K562 (cell line): ENCODE measurements at regions not wholly inside any gene's neighbourhood (a gene's known extent, or its start where the extent isn't known, plus 50 kb on each side); places are given as distances from the start of the nearest gene placed in this dataset.

Source experiments
- CUX1 ChIP-seq: fragments of 200-800 bp; sonication (Bioruptor generic); IDR thresholded peaks from 2 replicates; pipeline ENCODE4 v1.6.1; 2016; ENCODE audit warnings: missing genetic modification characterization, missing compliant biosample characterization
- HIVEP1 ChIP-seq: fragments of 250-450 bp; sonication (Bioruptor Pico); IDR thresholded peaks from 2 replicates; pipeline ENCODE4 v1.4.0; 2020; ENCODE audit warnings: mild to moderate bottlenecking
- MBD1 ChIP-seq: fragments of 250-450 bp; sonication (Bioruptor Pico); IDR thresholded peaks from 2 replicates; pipeline ENCODE4 v1.8.0; 2022; ENCODE audit warnings: inconsistent platforms
- MTA1 ChIP-seq: fragments of 450-650 bp; IDR thresholded peaks from 2 replicates; pipeline ENCODE4 v1.6.1; 2017; ENCODE audit warnings: borderline replicate concordance
- MXI1 ChIP-seq: IDR thresholded peaks from 2 replicates; pipeline ENCODE4 v1.6.1; 2011; ENCODE audit warnings: low read depth, mild to moderate bottlenecking, improper control_type of control experiment, low read length
- NCOA1 ChIP-seq: fragments of 450-650 bp; IDR thresholded peaks from 2 replicates; pipeline ENCODE4 v1.6.1; 2016; ENCODE audit warnings: low read depth
- RBBP5 ChIP-seq: fragments of 200-600 bp; sonication (generic); IDR thresholded peaks from 2 replicates; pipeline ENCODE4 v1.6.1; 2012; ENCODE audit warnings: borderline replicate concordance, mild to moderate bottlenecking, low read length, control low read depth, inconsistent platforms; ENCODE audit not compliant: insufficient read depth, poor library complexity, severe bottlenecking
- SMC3 ChIP-seq: conservative IDR thresholded peaks from 2 replicates; pipeline ENCODE4 v1.6.1; 2011; ENCODE audit warnings: low read depth, low read length, improper control_type of control experiment; ENCODE audit not compliant: insufficient read depth
- U2AF2 ChIP-seq: fragments of 200-400 bp; formaldehyde crosslinking; optimal IDR thresholded peaks from 2 replicates; pipeline ENCODE3; 2017; ENCODE audit warnings: low read depth, mild to moderate bottlenecking, low read length
- ZNF224 ChIP-seq: sonication (generic); formaldehyde crosslinking; IDR thresholded peaks from 2 replicates; pipeline ENCODE4 v1.8.0; 2022; ENCODE audit warnings: mild to moderate bottlenecking, missing genetic modification reagents
- ZNF318 ChIP-seq, 2 experiments: fragments of 450-650 bp; IDR thresholded peaks; 2 replicates each; pipeline ENCODE4 v1.6.1; 2016; ENCODE audit warnings: mild to moderate bottlenecking in 2 of 2, borderline replicate concordance in 1 of 2, low read depth in 1 of 2, moderate library complexity in 1 of 2

- peak; percentile 77; the same call in 1 of the 2 replicates for TF ChIP-seq NCOA1
- TF ChIP-seq RBBP5, result no peak
- peak; percentile 65 for TF ChIP-seq MTA1
- TF ChIP-seq MXI1, result no peak
- no peak for TF ChIP-seq MBD1 (CRISPR knock-in tag)
- no peak for TF ChIP-seq U2AF2
- no peak for TF ChIP-seq HIVEP1
- 0 out of 2 replicates have a peak, but pooled peaks have one; percentile 29 for TF ChIP-seq CUX1
- TF ChIP-seq ZNF318 (IDR thresholded peaks at IDR 0.05; ENCODE audit: borderline replicate concordance in 1 of 2, low read depth in 1 of 2), result peak in 1 of 2 experiments; percentile 41; a peak in 1 of 4 replicates
- no peak for TF ChIP-seq SMC3
- TF ChIP-seq ZNF224 (CRISPR knock-in tag), result no peak
These were observed 56.2 kb upstream of the DYNC1I2 start (continued) for GRCh38 chr2:171630812-171631626.
